T-helper 1 cell (primary cell): ENCODE measurements at regions not wholly inside any gene's neighbourhood (a gene's known extent, or its start where the extent isn't known, plus 50 kb on each side); places are given as distances from the start of the nearest gene placed in this dataset.
"Not testable (repeated sequence)": the region's sequence is repeated elsewhere in the genome, so short reads cannot be mapped to it uniquely, and the experiment has no call there.

Source experiments
- DNase-seq, 5 donors: peaks; one replicate each; pipeline ENCODE4 v3.0.0-alpha.2; 2012 to 2020

DNA sequence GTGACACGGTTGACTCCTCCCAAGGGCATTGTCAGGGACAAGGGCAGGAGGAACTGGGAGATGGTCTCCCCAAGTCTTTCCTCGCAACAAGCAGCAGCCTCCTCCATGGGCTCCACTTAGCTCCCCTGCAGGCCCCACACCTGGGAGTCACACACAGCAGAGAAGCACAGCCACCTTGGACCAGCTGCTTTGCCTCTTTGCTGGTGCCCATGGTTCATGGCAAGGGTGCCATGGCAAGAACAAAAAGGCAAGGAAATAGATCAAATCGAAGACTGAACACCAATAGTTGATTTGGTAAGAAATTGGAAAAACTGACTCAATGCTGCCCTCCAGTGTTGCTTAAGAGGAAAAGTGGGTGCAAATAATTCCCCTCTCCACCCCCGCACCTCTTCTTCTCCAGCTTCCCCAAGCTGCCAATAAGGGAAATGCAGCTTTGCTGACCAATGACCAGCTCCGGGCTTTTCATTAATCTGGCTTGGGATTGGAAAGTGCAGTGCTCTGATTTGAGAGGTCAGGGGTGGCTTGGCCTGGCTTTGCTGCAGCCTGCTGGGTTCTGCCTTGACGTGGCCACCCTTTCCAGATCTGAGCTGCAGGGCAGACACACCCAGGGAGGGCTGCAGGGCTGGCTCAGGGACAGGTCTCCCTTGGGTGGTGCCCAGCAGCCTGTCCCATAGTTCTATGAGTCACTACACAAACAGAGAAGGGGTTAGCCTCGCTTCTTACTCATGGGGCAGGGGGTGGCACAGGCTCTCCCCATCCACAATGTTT lies 162.0 kb downstream of the KLF13 start:
- peak in 2 of 5 donors; percentile 25 to 78 for DNase-seq

DNA sequence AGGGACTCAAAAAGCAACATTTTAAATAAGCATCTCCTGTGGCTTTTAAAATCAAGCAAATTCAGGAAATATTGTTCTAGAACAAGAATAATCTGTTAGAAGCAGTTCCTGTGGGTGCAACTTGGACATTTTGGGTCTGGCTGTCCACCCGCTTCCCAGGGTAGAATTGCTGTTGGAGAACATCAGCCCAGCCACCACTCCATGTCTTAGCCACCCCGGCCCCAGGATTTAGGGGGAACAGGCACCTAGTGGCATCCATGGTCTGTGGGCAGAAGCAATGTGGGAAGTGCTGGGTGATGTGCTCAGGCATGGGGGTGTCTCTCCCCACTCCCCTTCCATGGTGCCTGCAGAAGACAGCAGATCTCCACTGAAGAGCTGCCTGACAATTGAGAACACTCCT lies 162.6 kb downstream of the KLF13 start:
- no peak for DNase-seq

DNA sequence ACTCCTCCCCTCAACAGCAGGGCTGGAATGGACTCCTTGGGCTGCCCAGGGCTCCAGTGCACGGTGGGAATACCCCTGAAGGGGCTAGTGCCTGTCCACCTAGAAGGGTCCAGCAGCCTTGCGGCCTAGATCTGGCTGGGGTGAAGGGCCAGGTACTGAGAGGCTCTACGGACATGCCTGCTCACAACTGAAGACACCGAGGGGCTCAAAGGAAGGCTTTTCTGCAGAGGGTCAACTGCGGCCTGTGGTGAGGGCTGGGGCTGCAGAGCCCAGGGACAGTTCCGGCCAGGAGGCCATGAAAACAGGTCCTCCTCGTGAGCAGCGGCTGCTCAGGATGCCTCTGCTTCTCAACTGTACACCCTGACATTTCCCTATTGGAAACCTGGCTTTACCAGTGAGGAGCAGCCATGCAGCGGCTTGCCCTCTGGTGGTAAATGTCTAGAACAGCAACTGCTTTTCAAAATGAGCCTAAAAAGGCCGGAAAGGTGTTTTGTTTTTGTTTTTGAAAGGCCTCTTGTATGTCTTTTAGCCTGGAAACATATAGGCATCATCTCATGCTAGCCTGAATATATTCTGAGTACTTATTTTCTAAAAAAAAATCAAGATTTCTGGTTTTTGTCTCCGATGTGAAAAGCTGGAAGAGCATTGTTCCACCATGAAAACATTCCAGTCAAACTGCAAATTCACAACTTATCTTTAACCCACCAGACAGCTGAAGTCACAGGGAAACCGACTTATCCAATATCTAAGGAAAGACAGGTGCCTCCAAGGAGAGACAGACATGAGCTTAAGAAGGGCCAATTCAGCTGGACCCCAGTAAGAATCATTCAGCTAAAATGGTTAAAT lies 163.4 kb downstream of the KLF13 start:
- DNase-seq, result peak in 2 of 5 donors; percentile 32 to 55

- DNase-seq, result no peak
Measured at GRCh38 chr15:31494786-31495185, 168.2 kb downstream of the KLF13 start.

DNA sequence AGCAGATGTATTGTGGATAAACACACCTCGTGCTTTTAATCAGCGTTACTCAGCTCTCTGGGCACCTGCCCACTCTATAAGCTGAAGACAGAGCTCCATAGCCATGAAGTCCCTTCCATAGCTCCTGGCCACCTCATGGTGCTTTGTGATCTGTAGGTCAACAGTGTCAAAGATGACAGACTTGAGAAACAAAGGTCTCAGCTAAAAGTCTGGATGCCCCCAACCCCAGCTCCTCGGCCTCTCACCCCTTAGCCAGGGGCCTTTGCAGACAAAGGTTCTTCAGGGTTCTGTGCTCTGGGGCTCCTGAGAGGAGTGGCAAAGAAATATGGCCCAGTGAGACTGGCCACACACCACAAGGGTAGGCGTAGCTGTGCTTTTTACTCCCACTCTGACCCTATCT lies 168.6 kb downstream of the KLF13 start:
- no peak for DNase-seq

- DNase-seq, result no peak
Measured at GRCh38 chr15:31497838-31498237, 171.2 kb downstream of the KLF13 start.

GRCh38 chr15:31498329-31498728 lies 171.7 kb downstream of the KLF13 start:
- DNase-seq, result no peak

DNA sequence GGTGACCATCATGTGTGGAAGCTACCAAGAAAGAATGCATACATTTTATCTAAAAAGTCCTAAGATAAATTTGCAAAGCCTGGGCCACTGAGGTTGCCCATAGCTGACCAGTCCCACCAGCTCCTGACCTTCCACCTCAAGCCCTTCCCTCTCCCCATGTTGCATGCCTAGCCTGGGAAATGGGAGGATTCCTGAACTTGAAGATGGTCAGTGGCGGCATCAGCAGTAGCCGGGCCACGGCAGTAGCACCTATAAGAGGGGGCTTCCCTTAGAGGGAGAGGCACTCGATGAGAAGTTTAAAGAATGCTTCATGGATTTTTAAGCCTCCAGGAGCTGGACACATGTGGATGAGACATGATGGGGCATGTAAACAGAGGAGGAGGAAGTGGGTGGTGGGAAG lies 172.1 kb downstream of the KLF13 start:
- no peak for DNase-seq

DNA sequence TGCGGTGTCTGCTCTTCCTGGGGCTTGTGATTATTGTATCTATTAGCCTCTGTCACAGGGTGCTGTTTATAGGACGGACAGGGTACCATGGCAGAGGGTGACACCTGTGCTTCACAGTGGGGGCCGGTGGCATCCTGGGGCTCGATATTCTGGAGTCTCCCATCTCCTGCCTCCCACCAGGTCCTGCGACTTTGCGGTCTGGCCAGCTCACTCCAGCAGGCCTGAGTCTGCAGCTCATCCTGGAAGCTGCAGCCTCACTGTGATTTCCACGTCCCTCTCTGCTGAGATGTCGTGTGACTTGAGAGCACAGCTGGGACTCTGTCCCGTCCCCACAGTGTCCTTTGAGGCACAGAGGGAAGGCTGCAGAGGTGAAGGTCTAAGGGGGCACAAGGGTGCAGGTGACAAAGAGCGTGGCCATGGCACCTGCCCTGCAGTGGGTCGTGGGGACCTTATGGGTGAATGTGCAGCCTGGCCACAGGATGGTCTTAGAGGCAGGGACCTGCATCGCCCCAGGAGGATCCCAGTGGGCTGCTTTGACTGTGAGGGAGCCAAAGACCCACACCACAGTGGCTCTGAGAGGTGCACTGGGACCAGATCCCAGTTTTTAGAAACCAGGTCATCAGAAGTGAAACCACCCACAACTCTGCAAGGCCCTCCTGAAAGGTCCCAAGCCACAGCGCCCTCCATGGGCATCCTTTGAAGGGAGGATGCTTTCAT lies 172.8 kb downstream of the KLF13 start:
- DNase-seq, result no peak

- no peak for DNase-seq
Measured at GRCh38 chr15:31499953-31500765, 173.5 kb downstream of the KLF13 start.

GRCh38 chr15:31500766-31501449 lies 174.3 kb downstream of the KLF13 start:
- DNase-seq, result no peak

DNA sequence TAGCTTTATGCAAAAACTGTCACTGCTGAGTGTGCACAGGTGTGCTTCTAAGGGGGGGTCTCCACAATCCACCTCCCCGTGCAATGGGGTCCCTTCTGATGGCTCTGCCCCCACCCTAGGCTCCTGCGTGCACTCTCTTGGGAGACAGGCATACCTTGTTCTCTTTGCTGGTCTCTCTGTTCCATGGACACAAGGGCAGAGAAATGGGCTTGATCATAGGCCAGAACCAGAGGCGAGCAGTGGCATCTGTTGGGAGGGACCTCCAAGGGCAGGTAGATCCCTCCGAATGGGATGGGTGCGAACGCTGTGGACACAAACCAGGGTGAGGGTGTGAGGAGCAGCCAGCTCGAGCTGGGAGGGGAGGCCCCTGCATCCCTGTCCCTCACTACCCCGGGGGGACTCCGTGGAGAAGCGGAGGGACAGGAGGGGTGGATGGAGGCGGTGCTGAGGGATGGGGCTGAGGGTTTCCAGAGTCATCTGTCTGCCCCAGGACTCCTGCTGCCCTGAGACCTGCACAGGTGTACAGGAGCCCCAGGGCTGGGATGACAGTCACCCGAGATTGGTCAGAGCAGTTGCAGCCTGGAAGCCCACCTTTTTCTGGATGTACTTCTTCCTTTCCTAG lies 175.0 kb downstream of the KLF13 start:
- no peak for DNase-seq

- DNase-seq, result no peak
Measured at GRCh38 chr15:31502541-31503229, 176.1 kb downstream of the KLF13 start.

DNA sequence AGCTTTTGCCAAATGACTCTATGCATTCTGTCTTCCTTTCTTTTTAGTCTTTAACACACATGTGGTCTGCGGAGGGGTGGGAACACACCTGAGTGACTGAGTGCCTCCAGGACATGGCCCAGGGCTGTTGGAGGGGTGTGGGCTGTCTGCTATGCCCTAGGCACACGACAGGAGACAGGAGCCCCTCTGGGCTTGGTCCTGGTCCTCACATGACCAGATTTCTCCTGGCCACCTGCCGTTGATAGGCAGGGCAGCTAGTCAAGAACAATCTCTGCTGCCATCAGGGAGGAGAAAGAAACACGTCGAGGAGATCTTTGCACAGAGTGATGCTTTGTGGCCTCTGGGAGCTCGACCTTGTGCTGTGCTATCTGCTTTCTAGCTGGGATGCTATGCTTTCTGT lies 176.6 kb downstream of the KLF13 start:
- DNase-seq, result no peak

- DNase-seq, result no peak
Measured at GRCh38 chr15:31503758-31504461, 177.3 kb downstream of the KLF13 start.

GRCh38 chr15:31504462-31504839 lies 177.8 kb downstream of the KLF13 start:
- DNase-seq, result no peak

DNA sequence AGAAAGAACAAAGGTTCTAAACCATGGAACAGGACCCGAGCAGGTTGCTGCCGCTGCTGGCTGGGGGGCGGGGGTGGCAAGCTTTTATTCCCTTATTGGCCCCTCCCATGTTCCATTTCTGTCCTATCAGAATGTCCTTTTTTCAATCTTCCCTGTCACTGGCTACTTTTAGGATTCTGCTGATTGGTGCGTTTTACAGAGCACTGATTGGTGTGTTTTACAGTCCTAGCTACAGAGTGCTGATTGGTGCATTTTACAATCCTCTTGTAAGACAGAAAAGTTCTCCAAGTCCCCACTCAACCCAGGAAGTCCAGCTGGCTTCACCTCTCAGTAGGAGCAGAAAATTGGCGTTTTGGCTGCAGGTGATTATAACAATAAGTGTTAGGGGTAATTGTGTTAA lies 180.9 kb downstream of the KLF13 start:
- DNase-seq, result not testable (repeated sequence)

DNA sequence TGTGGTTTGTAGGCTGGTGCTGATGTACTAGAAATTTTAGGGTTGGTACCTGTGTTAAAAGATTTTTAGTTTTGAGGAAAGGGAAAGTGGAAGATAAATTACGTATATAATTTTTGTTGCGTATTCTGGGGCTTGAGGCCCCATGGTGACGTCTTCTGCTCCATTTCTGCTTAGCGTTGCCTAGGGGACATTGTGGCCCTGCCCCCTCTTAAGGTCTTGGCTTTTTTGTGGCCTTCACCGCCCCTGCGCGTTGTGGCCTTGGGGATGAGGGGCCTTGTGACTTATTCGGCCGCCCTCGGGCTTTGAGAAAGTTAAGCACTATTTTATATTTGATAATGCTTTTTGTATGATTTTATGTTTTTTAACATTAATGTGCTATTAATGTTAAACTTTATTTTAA lies 182.0 kb downstream of the KLF13 start:
- DNase-seq, result no peak

DNA sequence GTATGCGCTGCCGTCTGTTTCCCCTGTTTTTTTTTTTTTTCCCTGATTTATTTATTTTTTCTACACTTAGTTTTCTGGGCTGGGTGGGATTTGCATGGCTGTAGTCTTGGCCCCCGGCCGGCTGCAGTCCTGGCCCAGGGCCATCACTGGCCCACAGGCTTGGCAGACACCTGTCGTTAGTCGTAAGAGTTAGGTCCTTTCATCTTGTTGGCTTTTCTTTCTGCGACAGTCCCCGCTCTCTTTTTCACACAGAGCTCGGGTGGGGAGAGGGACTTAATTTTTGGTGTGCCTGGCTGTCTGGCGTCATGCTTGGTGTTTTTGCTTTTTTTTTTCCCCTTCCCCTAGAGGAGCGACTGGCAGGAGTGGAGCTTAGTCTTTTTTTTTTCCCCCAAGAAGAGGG lies 183.4 kb downstream of the KLF13 start:
- DNase-seq, result no peak

DNA sequence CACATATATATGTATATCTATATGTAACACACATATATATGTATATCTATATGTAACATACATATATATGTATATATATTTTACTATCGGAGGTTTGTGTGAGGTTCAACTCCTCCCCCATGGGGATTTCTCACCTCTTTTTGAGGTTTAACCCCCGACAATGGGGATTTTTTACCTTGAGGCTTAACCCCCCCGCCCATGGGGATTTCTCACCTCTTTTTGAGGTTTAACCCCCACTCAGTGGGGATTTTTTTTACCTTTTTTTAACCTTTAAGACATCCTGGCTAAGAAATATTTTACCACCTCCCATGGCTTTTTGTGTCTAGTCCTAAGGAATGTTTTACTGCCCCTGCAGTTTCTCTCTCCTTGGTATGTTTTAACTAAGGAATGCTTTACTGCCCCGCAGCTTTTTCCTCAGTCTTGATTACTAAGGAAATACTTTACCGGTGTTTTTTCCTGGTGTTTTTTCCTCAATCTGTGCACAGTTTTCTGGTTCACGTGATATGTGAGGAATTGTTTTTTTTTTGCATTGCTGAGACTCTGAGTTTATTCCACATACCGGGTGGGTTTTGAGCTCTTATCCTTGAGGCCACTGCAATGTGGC lies 185.2 kb downstream of the KLF13 start:
- DNase-seq, result peak in 3 of 5 donors; percentile 14 to 28 (median 20)
